Endothelial cell of umbilical vein (primary cell): ENCODE measurements at regions not wholly inside any gene's neighbourhood (a gene's known extent, or its start where the extent isn't known, plus 50 kb on each side); places are given as distances from the start of the nearest gene placed in this dataset.

ENCODE experiments used
- BruUV-seq: library from RNA; stranded (reverse); fragments of 400-500 nt; replicated peaks from 2 replicates; lab custom pipeline; 2021; lab: Mats Ljungman, UMichigan
- CTCF ChIA-PET: fragments of 300-600, 350-600 bp; sonication (Branson Sonifier 250); formaldehyde crosslinking; loops from one replicate; lab custom pipeline; 2021; ENCODE audit warnings: antibody characterized with exemption, inconsistent platforms; lab: Charles Lee
- POLR2A ChIA-PET: fragments of 300-600, 350-600 bp; sonication (Branson Sonifier 250); formaldehyde crosslinking; loops from one replicate; lab custom pipeline; 2021; ENCODE audit warnings: antibody characterized with exemption, inconsistent platforms; lab: Charles Lee
- DNase-seq: peaks from one replicate; pipeline ENCODE4 v3.0.0-alpha.2; 2011; ENCODE audit warnings: low read depth, low spot score
- FAIRE-seq: peaks from 2 replicates; lab custom pipeline; 2011; peaks lifted over from hg19 to GRCh38; lab: Jason Lieb, UNC
- H2AFZ ChIP-seq: 2 replicates; pipeline ENCODE4 v1.6.0; 2012; ENCODE audit warnings: low read depth, low read length, control low read depth, inconsistent platforms
- H3K27ac ChIP-seq: 2 replicates; pipeline ENCODE4 v1.5.1; 2011; ENCODE audit warnings: low read depth, mild to moderate bottlenecking, control low read depth, low read length, moderate library complexity; ENCODE audit not compliant: insufficient read depth
- H3K27me3 ChIP-seq, 2 experiments: 2 replicates each; pipeline versions ENCODE4 v1.6.0 to v1.6.1; 2011; ENCODE audit warnings: low read length in 2 of 2, mixed read lengths in 1 of 2; ENCODE audit not compliant: control insufficient read depth in 2 of 2, insufficient read depth in 2 of 2
- H3K36me3 ChIP-seq, 2 experiments: 2 replicates in 1 of 2; 3 replicates in 1 of 2; pipeline ENCODE4 v1.5.1; 2011; ENCODE audit warnings: low read length in 2 of 2, mild to moderate bottlenecking in 1 of 2, moderate library complexity in 1 of 2; ENCODE audit not compliant: control insufficient read depth in 2 of 2, insufficient read depth in 2 of 2; ENCODE audit errors: extremely low read depth in 1 of 2
- H3K4me1 ChIP-seq: 3 replicates; pipeline ENCODE4 v1.5.1; 2011; ENCODE audit warnings: mild to moderate bottlenecking, low read length; ENCODE audit not compliant: control insufficient read depth, insufficient read depth; ENCODE audit errors: extremely low read depth
- H3K4me2 ChIP-seq: 2 replicates; pipeline ENCODE4 v1.6.1; 2011; ENCODE audit warnings: low read length, control low read depth, mixed read lengths; ENCODE audit not compliant: insufficient read depth
- H3K4me3 ChIP-seq, 3 experiments: fragments of 200-600 bp in 1 of 3; sonication (generic), shearing (Covaris generic) in 1 of 3; replicated peaks in 1 of 3; 2 replicates each; pipeline ENCODE4 v1.5.1; 2011 to 2016; ENCODE audit warnings: control low read depth in 3 of 3, low read length in 3 of 3, mild to moderate bottlenecking in 2 of 3, inconsistent platforms in 1 of 3, low read depth in 1 of 3, moderate library complexity in 1 of 3; ENCODE audit not compliant: insufficient read depth in 1 of 3
- H3K79me2 ChIP-seq: 2 replicates; pipeline ENCODE4 v1.6.0; 2012; ENCODE audit warnings: low read length, inconsistent platforms; ENCODE audit not compliant: control insufficient read depth, insufficient read depth
- H3K9ac ChIP-seq: replicated peaks from 2 replicates; pipeline ENCODE3; 2011; ENCODE audit warnings: low read length, control low read depth; ENCODE audit not compliant: insufficient read depth; ENCODE audit errors: extremely low read depth
- H3K9me1 ChIP-seq: replicated peaks from 3 replicates; pipeline ENCODE4 v1.6.0; 2011; ENCODE audit warnings: mild to moderate bottlenecking, low read length; ENCODE audit not compliant: control insufficient read depth, insufficient read depth; ENCODE audit errors: extremely low read depth
- H3K9me3 ChIP-seq: replicated peaks from 2 replicates; pipeline ENCODE4 v1.5.1; 2012; ENCODE audit warnings: low read length, inconsistent platforms; ENCODE audit not compliant: control insufficient read depth, insufficient read depth
- H4K20me1 ChIP-seq: replicated peaks from 2 replicates; pipeline ENCODE3; 2011; ENCODE audit warnings: mild to moderate bottlenecking, low read length; ENCODE audit not compliant: control insufficient read depth, insufficient read depth; ENCODE audit errors: extremely low read depth
- EZH2 ChIP-seq: IDR thresholded peaks from 2 replicates; pipeline ENCODE4 v1.6.1; 2012; ENCODE audit warnings: borderline replicate concordance, low read depth, mild to moderate bottlenecking, moderate library complexity, low read length, inconsistent platforms; ENCODE audit not compliant: severe bottlenecking
- FOS ChIP-seq: IDR thresholded peaks from 2 replicates; pipeline ENCODE4 v1.6.1; 2011; ENCODE audit warnings: mild to moderate bottlenecking, low read length, moderate library complexity, borderline replicate concordance; ENCODE audit not compliant: insufficient read depth
- GATA2 ChIP-seq: IDR thresholded peaks from 2 replicates; pipeline ENCODE4 v1.7.0; 2011; ENCODE audit warnings: low read depth, mild to moderate bottlenecking, moderate library complexity, mixed read lengths, low read length; ENCODE audit not compliant: insufficient read length, insufficient read depth
- JUN ChIP-seq: IDR thresholded peaks from 2 replicates; pipeline ENCODE4 v1.6.1; 2011; ENCODE audit warnings: borderline replicate concordance, low read depth; ENCODE audit not compliant: insufficient read length, insufficient read depth
- MYC ChIP-seq: IDR thresholded peaks from one replicate; pipeline ENCODE4 v1.6.1; 2011; ENCODE audit warnings: mild to moderate bottlenecking, low read depth, low read length
- POLR2A ChIP-seq: IDR thresholded peaks from 2 replicates; pipeline ENCODE4 v1.6.1; 2012; ENCODE audit warnings: low read depth, mild to moderate bottlenecking, control low read depth, low read length
- POLR2AphosphoS5 ChIP-seq: IDR thresholded peaks from 2 replicates; pipeline ENCODE4 v1.6.1; 2012; ENCODE audit warnings: low read depth, mild to moderate bottlenecking, control low read depth, low read length, moderate library complexity; ENCODE audit not compliant: insufficient read depth
- dilution Hi-C: fragments of 300-500 bp; cut with MboI; formaldehyde crosslinking; loops from one replicate; pipeline ENCODE4 v1.15.0; 2019; ENCODE audit warnings: low sequenced_read_pairs; ENCODE audit not compliant: extremely low pct_ligation_motif_present
- intact Hi-C: fragments of 100-400 bp; cut with micrococcal nuclease; formaldehyde crosslinking; loops from one replicate; pipeline ENCODE4 v1.10.0; 2022
- TF ChIP-seq, protein P1 (sequence below), 2 donors: IDR thresholded peaks; 1 replicate in 1 of 2; 2 replicates in 1 of 2; pipeline ENCODE4 v1.5.1; 2011; ENCODE audit warnings: low read length in 2 of 2, mild to moderate bottlenecking in 2 of 2, moderate library complexity in 2 of 2, control low read depth in 1 of 2, inconsistent platforms in 1 of 2, low read depth in 1 of 2; ENCODE audit not compliant: insufficient read depth in 1 of 2; ENCODE audit errors: extremely low read depth in 1 of 2
- TF ChIP-seq, protein P2 (sequence below): IDR thresholded peaks from 2 replicates; pipeline ENCODE4 v1.6.1; 2011; ENCODE audit not compliant: insufficient read depth, insufficient read length

DNA sequence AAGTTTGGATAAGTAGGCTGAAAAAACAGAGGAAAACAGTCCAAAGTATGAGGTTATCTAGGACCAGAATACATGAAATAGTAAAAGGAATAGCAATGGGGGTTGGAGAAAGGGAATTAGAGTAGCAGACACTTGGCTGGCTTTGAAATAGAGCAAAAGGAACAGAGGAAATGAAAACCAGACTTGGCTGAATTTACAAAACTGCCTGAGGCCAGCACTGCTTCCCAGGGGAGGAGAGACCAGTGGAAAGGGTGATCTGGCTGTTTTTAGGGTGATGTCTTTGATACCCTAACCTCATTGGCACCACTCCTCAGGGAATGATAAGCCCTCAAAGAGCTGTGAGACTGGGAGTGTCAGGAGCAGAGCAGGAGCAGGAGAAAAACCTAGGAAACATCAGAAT, 413.4 kb upstream of the SLC30A5 start:
- no peaks in the 10 kb centered on the region for H3K27me3 ChIP-seq
- no peak overlapping the region for H3K9ac ChIP-seq
- no peaks in the 10 kb centered on the region for H3K36me3 ChIP-seq
- no peaks in the 10 kb centered on the region for H3K79me2 ChIP-seq
- FAIRE-seq (no peak), DNase-seq (no peak)
- dilution Hi-C loops, result no loop called here
- no peaks in the 10 kb centered on the region for H3K9me1 ChIP-seq
- H3K4me2 ChIP-seq, result no peak overlapping the region
- H2AFZ ChIP-seq, result no peak overlapping the region
- H3K4me3 ChIP-seq, result no peak overlapping the region
- ChIA-PET POLR2A (no interaction called here), CTCF (no interaction called here)
- no peak for TF ChIP-seq JUN
- TF ChIP-seq EZH2, result no peak
- TF ChIP-seq FOS, result no peak
- TF ChIP-seq POLR2A, result no peak
- TF ChIP-seq MYC, result no peak
- TF ChIP-seq, protein P1, sequence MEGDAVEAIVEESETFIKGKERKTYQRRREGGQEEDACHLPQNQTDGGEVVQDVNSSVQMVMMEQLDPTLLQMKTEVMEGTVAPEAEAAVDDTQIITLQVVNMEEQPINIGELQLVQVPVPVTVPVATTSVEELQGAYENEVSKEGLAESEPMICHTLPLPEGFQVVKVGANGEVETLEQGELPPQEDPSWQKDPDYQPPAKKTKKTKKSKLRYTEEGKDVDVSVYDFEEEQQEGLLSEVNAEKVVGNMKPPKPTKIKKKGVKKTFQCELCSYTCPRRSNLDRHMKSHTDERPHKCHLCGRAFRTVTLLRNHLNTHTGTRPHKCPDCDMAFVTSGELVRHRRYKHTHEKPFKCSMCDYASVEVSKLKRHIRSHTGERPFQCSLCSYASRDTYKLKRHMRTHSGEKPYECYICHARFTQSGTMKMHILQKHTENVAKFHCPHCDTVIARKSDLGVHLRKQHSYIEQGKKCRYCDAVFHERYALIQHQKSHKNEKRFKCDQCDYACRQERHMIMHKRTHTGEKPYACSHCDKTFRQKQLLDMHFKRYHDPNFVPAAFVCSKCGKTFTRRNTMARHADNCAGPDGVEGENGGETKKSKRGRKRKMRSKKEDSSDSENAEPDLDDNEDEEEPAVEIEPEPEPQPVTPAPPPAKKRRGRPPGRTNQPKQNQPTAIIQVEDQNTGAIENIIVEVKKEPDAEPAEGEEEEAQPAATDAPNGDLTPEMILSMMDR (IDR thresholded peaks at IDR 0.05; ENCODE audit: extremely low read depth in 1 of 2, insufficient read depth in 1 of 2, low read depth in 1 of 2, low read length in 2 of 2), result no peak
- TF ChIP-seq, protein P2, sequence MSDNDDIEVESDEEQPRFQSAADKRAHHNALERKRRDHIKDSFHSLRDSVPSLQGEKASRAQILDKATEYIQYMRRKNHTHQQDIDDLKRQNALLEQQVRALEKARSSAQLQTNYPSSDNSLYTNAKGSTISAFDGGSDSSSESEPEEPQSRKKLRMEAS, result no peak
- TF ChIP-seq POLR2AphosphoS5, result no peak
- no peak for TF ChIP-seq GATA2
- no peak overlapping the region for H3K27ac ChIP-seq
- intact Hi-C loops, result no loop called here
- H4K20me1 ChIP-seq, result no peaks in the 10 kb centered on the region
- no peaks in the 10 kb centered on the region for H3K9me3 ChIP-seq
- no peaks in the 10 kb centered on the region for H3K4me1 ChIP-seq
- no TSS peak for BruUV-seq
